Psoas muscle (tissue), 7 donors: ENCODE measurements at regions not wholly inside any gene's neighbourhood (a gene's known extent, or its start where the extent isn't known, plus 50 kb on each side); places are given as distances from the start of the nearest gene placed in this dataset.

Experiments
- ATAC-seq, 4 donors: fragments of 200-7000 bp; cut with Tn5 transposase; one replicate each; pipeline ENCODE4 v1.9.1; 2020; ENCODE audit warnings: moderate library complexity in 3 of 4, mild to moderate bottlenecking in 2 of 4
- DNase-seq, 2 donors: peaks; one replicate each; pipeline ENCODE4 v3.0.0-alpha.2; 2020
- H3K27ac ChIP-seq: fragments of 200-600 bp; one replicate; pipeline ENCODE4 v1.8.0; 2022
- H3K27me3 ChIP-seq, 3 donors: fragments of 200-600 bp in 1 of 3; one replicate each; pipeline versions ENCODE4 v1.6.1 to v1.8.0; 2013 to 2022; ENCODE audit warnings: low read length in 2 of 3, mild to moderate bottlenecking in 2 of 3, moderate library complexity in 1 of 3; ENCODE audit not compliant: insufficient read depth in 3 of 3
- H3K36me3 ChIP-seq, 2 donors: fragments of 200-600 bp in 1 of 2; one replicate each; pipeline versions ENCODE4 v1.6.1 to v1.8.0; 2013 to 2022; ENCODE audit warnings: low read depth in 1 of 2, mild to moderate bottlenecking in 1 of 2, moderate library complexity in 1 of 2; ENCODE audit not compliant: insufficient read depth in 1 of 2
- H3K4me1 ChIP-seq: fragments of 200-600 bp; one replicate; pipeline ENCODE4 v1.8.0; 2022
- H3K4me3 ChIP-seq: fragments of 200-600 bp; one replicate; pipeline ENCODE4 v1.8.0; 2022; ENCODE audit warnings: mild to moderate bottlenecking
- H3K9me3 ChIP-seq: fragments of 200-600 bp; one replicate; pipeline ENCODE4 v1.8.0; 2022
- CTCF ChIP-seq: fragments of 200-600 bp; IDR thresholded peaks from one replicate; pipeline ENCODE4 v1.8.0; 2022; ENCODE audit warnings: antibody characterized with exemption
- WGBS, 3 donors: extraction: QIAGEN DNeasy Blood & Tissue Kit; methylation state at CpG; one replicate each; pipeline versions ENCODE4 v1.1.6 to v1.1.7; 2013; 5-methylcytosine and 5-hydroxymethylcytosine counted together
- intact Hi-C, 2 donors: fragments of 100-400 bp; cut with DNase I; formaldehyde crosslinking; loops; one replicate each; pipeline versions ENCODE4 v1.11.0 to v1.14.2; 2022
- donor health status: healthy with polysubstance abuse.
- donor health status: DM: no; HTN: no; CAD: no; lungs with moderate emphysema.
- donor health status: Bipolar disorder and iron deficiency.
- donor health status: healthy.
- donor health status: DM: yes; HTN: yes; CAD: no.
- donor health status: DM: no; HTN: no; CAD: no.
- donor health status: DM: yes; HTN: yes; CAD: no.

DNA sequence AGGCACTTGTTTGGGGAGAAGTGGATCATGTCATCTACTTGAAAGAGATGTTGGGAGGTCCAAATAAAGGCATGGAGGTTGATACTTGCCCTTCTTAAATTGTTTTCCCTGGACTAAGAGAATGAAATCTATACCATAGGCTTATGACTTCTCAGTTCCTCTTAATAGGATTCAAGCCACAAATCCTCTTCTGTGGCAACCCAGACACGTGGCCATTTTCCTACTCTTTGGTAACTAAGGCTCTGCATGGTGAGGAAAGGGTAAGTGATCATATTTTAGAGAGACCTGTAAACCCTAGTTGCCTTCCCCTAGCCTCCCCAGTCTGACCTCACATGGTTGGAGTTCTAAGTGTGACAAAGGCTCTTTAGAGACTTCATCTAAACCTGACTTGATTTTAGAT is 72.9 kb upstream of the CD44 start:
- WGBS, 3 donors = 53 to 69% (median 61%) methylated on average over 1 of the region's 1 CpG
- ATAC-seq (no peak), DNase-seq (no peak)
- Histone ChIP-seq H3K27ac (no peak overlapping the region), H3K27me3 (no peaks in the 10 kb centered on the region), H3K36me3 (no peaks in the 10 kb centered on the region), H3K9me3 (peaks cover 10% of the 10 kb centered on the region), H3K4me3 (no peak overlapping the region), H3K4me1 (no peaks in the 10 kb centered on the region)
- intact Hi-C loops = no loop called here
- no peak for TF ChIP-seq CTCF

GRCh38 chr11:35066783-35067423 is 72.1 kb upstream of the CD44 start:
- intact Hi-C loops = no loop called here
- no peak overlapping the region for H3K27ac ChIP-seq

GRCh38 chr11:35071722-35072121 is 67.2 kb upstream of the CD44 start:
- ATAC-seq (no peak), DNase-seq (no peak)
- no peaks in the 10 kb centered on the region for H3K27me3 ChIP-seq
- no peak overlapping the region for H3K4me3 ChIP-seq
- no peaks in the 10 kb centered on the region for H3K4me1 ChIP-seq
- WGBS, 3 donors = 88 to 90% (median 89%) methylated on average over 1 of the region's 1 CpG
- no peak for TF ChIP-seq CTCF
- intact Hi-C loops = no loop called here
- no peaks in the 10 kb centered on the region for H3K36me3 ChIP-seq
- H3K27ac ChIP-seq = no peak overlapping the region
- peaks cover 10% of the 10 kb centered on the region for H3K9me3 ChIP-seq

More at GRCh38 chr11:35066783-35067423, 72.1 kb upstream of the CD44 start:
- H3K36me3 ChIP-seq = no peaks in the 10 kb centered on the region
- ATAC-seq = no peak
- WGBS, 3 donors = 80 to 91% (median 81%) methylated on average over 3 of the region's 3 CpGs
- H3K4me1 ChIP-seq = no peaks in the 10 kb centered on the region
- peaks cover 10% of the 10 kb centered on the region for H3K9me3 ChIP-seq
- no peaks in the 10 kb centered on the region for H3K27me3 ChIP-seq
- no peak for DNase-seq
- TF ChIP-seq CTCF = no peak
- no peak overlapping the region for H3K4me3 ChIP-seq

- TF ChIP-seq CTCF = no peak
- 74 to 75% (median 74%) methylated on average over 2 of the region's 2 CpGs for WGBS, 3 donors
Observed at GRCh38 chr11:35073691-35074419, 65.1 kb upstream of the CD44 start.

More at GRCh38 chr11:35073691-35074419, 65.1 kb upstream of the CD44 start:
- DNase-seq = no peak
- H3K27ac ChIP-seq = no peak overlapping the region
- intact Hi-C loops = no loop called here
- no peaks in the 10 kb centered on the region for H3K36me3 ChIP-seq
- peaks cover 10% of the 10 kb centered on the region for H3K9me3 ChIP-seq
- H3K27me3 ChIP-seq = no peaks in the 10 kb centered on the region
- H3K4me1 ChIP-seq = peaks cover 3% of the 10 kb centered on the region
- ATAC-seq = no peak
- H3K4me3 ChIP-seq = no peak overlapping the region
